ENCODE measurements at regions not wholly inside any gene's neighbourhood (a gene's known extent, or its start where the extent isn't known, plus 50 kb on each side); places are given as distances from the start of the nearest gene placed in this dataset.
"Not testable (repeated sequence)": the region's sequence is repeated elsewhere in the genome, so short reads cannot be mapped to it uniquely, and the experiment has no call there.

DNA sequence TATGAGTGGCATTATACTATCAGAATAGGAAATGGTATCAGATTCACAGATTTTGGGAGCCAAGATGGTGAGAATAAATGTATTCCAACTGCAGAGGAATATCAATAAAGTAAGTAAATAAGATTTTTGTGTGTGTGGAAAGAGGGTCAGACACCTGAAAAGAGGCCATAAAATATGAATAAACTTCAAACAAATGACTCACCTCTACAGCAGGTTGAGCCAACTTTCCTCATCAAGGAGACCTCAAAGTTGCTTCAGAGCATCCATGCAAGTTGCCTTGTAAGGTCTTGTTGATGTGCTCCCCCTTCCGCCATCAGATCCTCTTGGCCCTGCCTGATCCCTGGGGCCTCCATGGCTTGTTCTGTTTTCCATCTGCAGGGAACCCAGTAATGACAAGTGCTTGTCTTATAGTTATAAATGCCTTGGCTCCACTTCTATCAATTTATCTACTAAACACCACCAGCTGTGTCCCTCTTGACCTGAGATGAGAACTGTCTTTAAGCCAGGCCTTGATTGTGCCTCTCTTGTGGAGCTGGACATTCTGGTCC is 775.6 kb downstream of the LTN1 start:
- no peak for DNase-seq

DNA sequence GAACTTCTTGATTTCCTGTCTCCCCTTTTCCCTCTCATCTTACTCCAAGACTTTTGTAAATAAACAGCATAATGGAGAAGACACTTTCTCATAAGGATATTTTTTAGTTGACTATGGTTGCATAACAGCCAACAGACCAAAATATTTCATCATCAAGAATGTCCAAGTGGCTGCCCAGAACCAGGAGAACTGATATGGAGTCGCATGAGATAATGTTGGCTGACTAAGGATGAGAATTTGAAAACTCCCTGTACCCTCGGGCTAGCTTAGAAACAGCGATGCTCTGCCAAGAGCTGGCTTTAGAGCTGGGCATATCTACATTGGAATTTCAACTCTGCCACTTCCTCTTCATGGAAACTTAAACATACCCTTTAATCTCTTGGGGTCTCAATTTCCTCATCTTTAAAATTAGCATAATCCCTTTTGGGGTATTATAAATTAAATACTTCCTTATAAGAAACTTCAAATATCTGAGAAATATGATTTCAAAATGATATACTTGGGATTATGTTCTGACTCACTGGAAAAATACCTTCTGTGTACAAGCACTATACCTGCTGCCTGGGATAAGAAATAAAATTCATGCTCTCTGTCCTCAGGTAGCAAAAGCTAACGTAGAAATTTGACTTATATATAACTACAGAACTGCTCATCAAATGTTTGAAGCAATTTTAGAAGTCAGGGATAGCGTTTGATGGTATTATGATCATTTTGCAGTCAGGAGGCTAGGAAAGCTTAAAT is 777.3 kb downstream of the LTN1 start:
- no peak for DNase-seq

DNA sequence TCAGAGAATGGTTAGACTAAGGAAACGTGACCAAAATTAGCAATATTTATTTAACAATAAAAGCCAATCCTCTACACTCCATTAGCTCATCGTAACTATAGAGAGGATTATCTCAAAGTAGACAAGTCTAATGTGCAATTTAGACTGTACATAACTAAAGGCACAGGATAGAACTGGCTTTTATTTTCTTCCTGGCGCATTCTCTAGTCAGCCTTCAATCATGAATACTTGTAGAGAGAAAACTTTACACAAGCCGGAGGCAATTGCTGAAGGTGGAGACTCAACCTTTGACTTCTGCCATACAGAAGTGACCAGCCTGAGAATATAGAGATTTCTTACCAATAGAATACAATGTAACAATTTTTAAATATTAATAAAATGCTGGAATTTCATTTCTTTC is 777.9 kb downstream of the LTN1 start:
- DNase-seq = no peak

DNA sequence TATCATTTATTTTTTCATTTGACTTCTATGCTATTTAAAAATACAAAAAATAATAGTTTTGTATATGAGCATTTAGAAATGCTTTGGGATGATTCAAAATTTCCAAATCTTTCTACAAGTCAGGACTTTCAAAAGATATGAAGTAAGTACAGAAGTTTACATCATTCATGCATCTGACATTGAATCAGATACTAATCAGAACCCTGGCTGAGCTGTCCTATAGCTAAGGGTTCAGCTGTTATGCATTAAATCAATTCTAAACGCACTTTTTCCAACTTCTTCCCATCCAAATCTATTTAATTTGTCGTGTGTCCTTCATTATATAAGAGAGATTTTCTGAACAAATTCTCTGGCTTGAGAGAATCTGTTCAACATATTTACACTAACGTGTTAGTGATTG is 779.4 kb downstream of the LTN1 start:
- DNase-seq = no peak

DNA sequence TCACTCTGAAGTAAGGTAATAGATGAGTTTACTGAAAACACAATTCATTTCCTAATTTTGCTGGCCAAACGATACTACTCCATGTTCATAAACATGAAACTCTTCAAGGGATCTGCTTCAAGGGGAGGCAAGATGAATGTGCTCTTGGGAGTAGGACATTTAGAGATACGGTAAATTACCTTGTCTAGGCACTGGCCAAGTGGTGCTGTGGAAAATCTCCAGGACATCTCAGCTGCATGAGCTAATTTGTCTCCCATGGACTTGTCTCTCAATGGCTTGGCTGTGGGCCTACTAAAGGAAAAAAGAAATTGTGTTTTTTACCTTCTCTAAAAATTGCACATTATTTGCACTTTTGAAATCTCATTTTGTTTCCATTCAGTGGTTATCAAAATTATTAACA is 780.6 kb downstream of the LTN1 start:
- no peak for DNase-seq

DNA sequence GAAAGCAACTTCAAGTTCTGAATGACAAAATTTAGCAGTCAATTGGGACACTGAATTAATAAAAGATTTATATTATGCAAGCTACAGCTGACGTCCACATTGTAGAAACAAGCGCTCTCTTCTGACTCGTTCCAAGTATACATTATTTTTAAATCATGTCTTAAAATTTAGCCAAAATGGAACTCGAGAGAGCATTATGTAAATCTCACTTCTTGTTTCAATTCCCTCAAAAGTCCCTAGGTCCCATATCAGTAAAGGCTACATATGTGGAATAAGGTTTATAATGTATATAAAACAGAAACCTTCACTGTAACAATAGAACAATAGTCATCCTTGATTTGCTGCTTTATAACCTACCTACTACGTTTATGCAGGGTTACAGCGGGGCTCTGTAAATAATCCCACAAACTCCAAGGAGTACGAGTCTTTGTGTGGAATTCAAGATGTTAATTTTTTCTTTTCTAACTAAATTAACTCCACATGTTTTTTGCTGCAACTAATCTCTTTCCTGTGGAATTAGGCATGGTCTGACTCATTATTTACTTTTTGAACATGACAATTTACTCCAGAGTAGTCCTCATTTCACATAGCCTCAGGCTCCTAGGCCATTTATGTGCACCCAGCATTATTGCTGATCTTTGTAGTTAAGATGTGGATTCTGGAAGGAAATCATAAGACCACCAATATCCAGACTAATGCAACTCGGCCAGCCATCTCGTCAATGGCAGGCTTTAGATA is 785.1 kb downstream of the LTN1 start:
- DNase-seq = peak in 2 of 3 experiments; percentile 11 to 57

DNA sequence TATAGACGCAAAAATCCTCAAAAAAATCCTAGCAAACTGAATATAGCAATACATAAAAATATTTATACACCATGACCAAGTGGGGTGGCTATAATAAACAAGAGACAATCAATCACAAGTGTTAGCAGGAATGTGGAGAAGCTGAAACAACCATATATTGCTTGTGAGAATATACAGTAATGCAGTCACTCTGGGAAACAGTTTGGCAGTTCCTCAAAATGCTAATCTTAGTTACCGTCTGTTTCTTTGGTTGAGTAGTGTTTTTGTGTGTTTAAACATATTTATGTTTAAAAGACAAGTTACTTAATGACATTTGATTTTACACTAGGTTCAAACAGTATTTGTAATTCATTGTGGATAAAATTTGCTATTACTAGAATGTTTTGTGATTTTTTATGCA is 792.0 kb downstream of the LTN1 start:
- no peak for DNase-seq

DNA sequence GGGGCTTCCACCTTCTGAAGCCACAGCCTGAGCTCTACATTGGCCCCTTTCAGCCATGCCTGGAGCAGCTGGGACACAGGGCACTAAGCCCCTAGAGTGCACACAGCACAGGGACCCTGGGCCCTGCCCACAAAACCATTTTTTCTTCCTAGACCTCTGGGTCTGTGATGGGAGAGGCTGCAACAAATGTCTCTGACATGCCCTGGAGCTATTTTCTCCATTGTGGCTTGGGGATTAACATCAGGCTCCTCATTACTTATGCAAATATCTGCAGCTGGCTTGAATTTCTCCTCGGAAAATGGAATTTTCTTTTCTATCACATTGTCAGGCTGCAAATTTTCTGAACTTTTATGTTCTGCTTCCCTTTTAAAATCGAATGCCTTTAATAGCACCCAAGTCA is 795.7 kb downstream of the LTN1 start:
- DNase-seq = no peak

DNA sequence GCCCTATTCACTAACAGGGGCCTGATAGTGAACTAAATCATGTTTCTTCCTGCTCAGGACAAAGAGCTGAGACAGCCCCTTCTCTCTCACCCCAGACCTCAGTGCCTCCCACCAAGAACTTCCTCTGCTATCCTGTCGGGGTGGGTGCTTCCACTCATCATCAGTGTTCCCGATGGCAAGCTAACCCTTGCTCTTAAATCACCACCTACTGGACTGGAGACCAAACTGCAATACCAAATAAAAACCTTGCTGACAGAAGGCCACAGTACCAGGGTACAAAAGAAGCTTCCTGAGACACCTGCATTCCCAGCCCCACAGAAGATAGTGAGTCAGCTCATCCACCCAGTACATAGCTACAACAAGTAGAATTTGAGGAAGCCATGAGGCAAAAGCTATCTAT is 799.5 kb downstream of the LTN1 start:
- DNase-seq = no peak

DNA sequence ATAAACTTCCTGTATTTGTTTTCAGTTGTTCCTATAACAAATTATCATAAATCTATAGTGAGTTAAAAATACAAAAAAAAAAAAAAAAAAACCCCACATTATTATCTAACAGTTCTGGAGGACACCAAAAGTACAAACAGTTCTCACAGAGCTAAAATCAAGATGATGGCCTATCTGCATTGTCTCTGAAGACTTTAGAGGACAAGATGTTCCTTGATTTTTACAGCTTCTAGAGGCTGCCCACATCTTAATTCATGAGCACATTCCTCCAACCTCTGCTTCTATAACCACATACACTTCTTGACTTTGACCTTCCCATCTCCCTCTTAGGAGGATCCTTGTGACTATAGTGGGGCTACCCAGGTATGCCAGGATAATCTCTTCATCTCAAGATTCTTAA is 806.1 kb downstream of the LTN1 start:
- DNase-seq = no peak

DNA sequence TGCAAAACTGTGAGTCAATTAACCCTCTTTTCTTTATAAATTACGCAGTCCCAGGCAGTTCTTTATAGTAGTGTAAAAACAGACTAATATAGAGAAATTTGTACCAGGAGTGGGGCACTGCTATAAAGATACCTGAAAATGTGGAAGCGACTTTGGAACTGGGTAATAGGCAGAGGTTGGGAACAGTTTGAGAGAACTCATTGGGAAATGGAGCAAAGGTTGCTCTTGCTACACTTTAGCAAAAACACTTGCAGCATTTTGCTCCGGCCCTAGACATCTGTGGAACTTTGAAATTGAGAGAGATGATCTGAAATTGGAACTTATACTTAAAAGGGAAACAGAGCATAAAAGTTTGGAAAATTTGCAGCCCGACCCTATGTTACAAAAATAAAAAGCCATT is 810.9 kb downstream of the LTN1 start:
- no peak for DNase-seq

DNA sequence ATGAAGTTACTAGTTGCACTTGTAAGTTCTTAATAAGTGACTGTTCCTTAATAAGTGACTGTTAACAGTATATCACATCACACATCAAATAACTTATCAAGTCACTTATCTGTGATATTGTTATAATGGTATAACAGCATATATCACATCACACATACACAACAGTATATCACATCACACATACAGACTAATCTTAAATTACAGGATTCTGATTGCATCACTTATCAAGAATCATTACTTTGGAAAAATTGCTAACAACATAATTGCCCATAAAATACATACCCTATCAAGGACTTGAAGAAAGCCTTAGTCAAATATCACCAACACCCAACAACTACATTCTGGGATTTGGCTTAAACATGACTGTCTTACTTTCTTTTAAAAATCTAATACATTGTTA is 813.5 kb downstream of the LTN1 start:
- DNase-seq = no peak

DNA sequence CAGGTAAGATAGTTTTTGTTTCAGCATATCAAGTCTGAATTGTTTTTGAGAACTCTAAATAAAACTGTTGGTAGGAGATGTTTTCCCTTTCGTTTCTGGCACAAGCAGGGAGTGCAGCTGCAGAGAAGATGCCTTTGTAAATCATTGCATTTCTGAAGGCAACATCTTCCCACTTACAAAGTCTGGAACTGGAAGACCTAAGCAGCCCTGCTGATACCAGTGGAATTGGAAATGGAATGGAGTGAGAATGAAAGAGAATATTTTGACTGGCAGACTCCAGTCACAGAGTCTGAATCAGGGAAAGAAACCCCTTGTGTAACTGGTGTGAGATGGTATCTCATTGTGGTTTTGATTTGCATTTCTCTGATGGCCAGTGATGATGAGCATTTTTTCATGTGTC is 815.6 kb downstream of the LTN1 start:
- DNase-seq = no peak

DNA sequence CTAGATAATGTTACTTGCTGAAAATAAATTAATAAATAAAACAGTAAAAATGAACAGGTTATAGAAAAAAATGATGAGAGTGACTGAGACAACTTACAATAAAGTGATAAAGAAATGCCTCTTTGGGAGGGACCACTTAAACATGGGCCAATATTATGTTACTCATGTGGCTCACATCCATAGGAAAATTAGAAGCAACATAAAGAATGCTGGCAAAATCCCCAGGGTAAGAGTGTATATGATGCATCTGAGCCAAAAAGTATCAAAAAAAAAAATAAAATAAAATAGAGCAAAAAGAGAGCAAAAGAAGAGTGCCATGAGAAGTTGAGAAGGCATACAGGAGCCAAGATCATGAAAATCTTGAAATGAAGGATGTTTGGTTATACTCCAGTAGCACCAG is 818.0 kb downstream of the LTN1 start:
- no peak for DNase-seq

DNA sequence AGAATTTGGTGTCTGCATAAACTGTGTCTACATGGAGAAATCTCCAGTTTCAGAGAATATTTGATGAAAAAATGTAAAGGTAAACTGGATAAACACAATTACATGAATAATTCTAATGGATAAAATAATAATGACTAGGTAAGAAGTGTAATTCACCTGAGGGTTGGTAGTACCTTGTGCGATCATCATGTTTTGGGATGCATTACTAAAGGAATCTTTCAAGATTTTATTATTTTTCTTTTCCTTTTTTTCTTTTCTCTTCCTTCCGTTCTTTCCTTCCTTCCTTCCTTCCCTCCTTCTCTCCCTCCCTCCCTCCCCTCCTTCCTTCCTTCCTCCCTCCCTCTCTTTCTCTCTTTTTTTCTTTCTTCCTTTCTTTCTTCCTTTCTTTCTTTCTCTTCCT is 818.7 kb downstream of the LTN1 start:
- DNase-seq = no peak

DNA sequence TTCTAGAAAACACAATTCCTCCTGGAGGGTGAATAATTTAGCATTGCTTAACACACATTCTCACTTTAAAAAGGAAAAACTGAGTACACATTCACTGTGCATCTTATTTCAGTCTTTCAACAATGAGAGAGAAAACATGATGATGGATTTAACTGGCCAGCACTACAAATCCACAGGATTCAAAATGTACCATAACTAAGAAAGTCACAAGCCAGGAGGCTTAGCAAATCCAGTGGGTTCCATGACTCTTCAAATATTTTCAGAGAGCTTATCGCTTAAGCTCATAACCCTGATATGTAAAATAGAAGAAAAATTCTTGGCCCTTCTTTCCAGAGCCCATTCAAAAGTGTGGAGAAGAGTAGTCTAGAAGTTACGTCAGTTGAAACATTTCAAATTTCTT is 820.3 kb downstream of the LTN1 start:
- DNase-seq = no peak

DNA sequence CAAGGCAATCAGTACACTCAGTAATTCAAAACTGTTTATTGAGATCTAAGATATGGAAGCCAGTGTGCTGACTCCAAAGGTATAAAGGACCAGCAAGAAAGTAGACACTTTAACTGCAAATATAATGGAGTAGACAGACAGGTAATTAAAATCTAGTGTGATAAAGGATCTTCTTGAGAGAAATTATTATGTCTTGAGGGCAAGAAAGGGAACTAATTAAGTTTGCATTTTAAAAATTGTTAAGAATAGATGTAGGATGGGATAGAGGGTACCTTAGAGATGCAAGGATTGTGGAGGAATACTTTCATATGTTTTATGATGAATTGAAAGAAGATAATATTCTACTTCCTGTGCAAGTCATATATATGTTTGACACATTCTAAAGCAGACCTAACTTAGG is 825.3 kb downstream of the LTN1 start:
- DNase-seq = no peak

DNA sequence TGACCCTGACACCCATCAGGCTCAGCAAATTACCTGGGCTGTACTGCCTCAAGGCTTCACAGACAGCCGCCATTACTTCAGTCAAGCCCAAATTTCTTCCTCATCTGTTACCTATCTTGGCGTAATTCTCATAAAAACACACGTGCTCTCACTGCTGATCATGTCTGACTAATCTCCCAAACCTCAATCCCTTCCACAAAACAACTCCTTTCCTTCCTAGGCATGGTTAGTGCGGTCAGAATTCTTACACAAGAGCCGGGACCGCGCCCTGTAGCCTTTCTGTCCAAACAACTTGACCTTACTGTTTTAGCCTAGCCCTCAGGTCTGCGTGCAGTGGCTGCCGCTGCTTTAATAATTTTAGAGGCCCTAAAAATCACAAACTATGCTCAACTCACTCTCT is 828.2 kb downstream of the LTN1 start:
- DNase-seq = not testable (repeated sequence)

DNA sequence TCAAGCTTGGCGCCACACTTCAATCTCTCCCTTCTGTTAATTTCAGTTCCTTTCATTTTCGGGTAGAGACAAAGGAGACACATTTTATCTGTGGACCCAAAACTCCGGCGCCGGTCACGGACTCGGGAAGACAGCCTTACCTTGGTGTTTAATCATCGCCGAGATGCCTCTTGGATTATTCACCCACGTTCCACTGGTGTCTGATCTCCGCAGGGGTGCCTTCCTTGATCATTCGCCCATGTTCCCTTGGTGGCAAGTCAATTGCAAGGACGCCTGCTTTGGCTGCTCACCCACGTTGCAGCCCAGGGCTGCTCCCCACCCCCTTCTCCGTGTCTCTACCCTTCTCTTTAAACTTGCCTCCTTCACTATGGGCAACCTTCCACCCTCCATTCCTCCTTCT is 830.6 kb downstream of the LTN1 start:
- DNase-seq = not testable (repeated sequence)

DNA sequence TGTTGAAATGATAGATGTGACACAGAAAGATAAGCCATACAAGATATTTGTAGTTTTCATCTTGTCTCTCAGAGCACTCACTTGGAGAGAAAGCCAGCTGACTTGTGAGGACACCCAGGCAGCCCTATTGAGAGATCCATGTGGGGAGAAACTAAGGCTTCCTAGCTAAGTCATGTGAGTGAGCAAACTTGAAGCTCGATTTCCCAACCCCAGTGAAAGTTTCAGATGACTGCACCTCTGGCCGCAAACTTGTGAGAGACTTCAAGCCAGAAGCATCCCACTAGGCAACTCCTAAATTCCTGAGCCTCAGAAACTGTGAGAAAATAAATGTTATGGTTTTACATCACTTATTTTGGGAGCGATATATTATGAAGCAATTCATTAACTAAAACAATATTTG is 832.3 kb downstream of the LTN1 start:
- DNase-seq = no peak

DNA sequence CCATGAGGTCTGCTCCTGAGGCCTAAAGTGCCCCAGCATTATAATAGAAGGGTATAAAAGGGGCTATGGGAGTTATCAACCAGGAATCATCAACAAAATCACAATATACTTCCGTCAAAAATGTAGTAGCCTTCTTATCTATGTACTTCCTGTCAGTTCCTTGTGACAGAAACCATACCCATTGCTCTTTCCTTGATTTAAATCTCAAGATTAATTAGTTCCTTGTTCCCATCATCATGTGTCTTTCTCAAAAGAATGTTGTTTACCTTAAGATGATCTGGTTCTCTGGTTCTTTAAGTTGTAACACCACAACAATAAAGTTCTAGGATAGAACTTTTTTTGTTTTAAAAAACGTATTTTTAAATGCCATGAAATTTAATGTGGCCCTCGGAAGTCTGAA is 833.3 kb downstream of the LTN1 start:
- DNase-seq = no peak

DNA sequence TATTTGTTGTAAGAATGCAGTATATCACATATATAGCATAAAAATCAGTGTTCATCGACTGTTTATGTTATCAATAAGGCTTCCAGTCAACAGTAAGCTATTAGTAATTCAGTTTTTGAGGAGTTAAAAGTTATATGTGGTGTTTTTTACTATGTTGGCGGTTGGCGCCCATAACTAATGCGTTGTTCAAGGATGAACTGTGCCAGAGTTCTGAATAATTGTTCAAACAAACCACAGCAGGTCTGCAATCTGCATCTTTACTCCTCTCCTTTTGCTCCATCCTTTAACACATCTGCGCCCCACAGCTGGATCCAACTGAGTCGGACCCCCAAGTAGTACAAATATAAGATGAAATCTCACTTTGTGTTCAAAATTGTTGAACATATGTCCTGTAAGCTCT is 836.1 kb downstream of the LTN1 start:
- no peak for DNase-seq

DNA sequence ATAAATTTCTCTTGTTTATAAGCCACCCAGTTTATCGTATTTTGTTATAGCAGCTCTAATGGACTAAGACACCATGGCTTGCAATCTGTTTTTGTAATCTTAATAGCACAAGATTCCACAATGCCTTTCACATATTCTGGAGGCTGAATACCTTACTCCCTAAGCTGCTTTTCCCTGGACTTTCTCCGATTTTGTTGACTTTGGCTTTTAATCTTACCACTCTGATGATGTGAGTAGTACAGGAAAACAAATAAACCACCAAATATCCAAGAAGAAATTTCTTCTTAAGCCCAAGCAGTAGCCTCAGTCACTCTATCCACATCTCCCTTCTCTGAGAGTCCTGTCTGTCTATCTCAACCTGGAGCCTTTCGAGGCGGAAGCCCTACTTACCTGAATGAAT is 838.6 kb downstream of the LTN1 start:
- DNase-seq = no peak

DNA sequence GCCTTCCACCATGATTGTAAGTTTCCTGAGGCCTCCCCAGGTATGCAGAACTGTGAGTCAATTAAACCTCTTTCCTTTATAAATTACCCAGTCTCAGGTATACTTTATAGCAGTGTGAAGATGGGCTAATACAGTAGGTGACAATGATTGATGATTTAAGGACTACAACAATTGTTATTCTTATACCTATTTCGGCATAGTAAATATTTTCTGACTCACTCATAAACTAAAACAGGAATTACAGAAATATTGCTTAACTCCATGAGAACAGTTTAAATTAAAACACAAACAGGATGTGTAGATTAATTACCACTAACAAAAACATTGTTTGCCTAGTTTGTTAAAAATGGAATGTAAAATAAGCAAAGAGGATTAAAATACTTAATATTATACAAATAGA is 839.9 kb downstream of the LTN1 start:
- DNase-seq = no peak

DNA sequence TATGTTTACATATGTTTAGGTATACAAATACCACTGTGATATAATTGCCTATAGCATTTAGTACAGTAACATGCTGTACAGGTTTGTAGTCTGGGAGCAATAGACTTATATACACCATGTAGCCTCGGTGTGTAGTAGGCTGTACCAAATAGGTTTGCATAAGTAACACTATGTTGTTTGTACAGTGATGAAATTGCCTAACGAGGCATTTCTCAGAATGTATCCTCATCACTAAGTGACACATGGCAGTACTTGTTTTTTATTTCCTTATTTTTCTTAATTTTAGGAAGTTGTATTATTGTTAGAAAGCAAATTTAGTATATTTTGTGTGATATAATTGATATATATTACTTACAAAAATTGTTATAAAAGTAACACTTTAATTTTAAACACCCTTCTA is 840.9 kb downstream of the LTN1 start:
- DNase-seq = no peak

Data from NCI-H1417 (cell line).